ENCODE measurements at regions not wholly inside any gene's neighbourhood (a gene's known extent, or its start where the extent isn't known, plus 50 kb on each side); places are given as distances from the start of the nearest gene placed in this dataset.

DNA sequence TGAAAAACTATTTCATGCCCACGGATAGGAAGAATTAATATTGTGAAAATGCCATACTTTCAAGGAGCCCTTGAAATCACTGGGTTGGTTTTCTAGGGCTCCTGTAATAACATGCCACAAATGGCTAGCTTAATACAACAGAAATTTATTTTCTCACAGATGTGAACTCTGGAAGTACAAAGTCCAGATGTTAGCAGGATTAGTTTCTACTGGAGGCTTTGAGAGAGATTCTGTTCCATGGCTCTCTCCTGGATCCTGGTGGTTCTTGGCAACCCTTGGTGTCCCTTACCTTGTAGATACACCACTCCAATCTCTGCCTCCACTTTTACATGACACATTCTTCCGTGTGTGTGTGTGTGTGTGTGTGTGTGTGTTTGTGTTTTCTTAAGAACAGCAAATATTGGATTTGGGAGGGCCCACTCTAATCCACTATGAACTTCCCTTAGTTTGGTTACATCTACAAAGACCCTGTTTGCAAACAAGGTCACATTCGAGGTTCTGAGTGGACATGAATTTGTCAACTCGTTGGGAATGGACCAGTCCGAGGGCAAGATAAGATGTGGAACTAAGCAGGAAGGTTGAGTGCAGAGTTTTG lies 381.1 kb downstream of the IPO8 start:
- no peak overlapping the region for H3K27ac ChIP-seq (ENCODE audit: control insufficient read depth, insufficient read depth, low read length)
- H3K9ac ChIP-seq (ENCODE audit: control insufficient read depth, extremely low read depth, insufficient read depth, low read length) = no peak overlapping the region
- H3K79me2 ChIP-seq (ENCODE audit: control insufficient read depth, insufficient read depth, low read length) = no peaks in the 10 kb centered on the region
- H3K4me1 ChIP-seq (ENCODE audit: control insufficient read depth, extremely low read depth, insufficient read depth, low read length) = no peaks in the 10 kb centered on the region
- H4K20me1 ChIP-seq (ENCODE audit: control insufficient read depth, extremely low read depth, insufficient read depth, low read length) = no peaks in the 10 kb centered on the region
- H3K36me3 ChIP-seq (ENCODE audit: control insufficient read depth in 2 of 2, extremely low read depth in 1 of 2, insufficient read depth in 2 of 2, low read length in 2 of 2) = no peaks in the 10 kb centered on the region
- dilution Hi-C loops (cut with MboI; ENCODE audit: extremely low pct_ligation_motif_present, low sequenced_read_pairs) = no loop called here
- H3K9me1 ChIP-seq (ENCODE audit: control insufficient read depth, extremely low read depth, insufficient read depth, low read length) = no peaks in the 10 kb centered on the region
- no peak overlapping the region for H3K4me3 ChIP-seq (ENCODE audit: control insufficient read depth in 2 of 3, extremely low read depth in 1 of 3, insufficient read depth in 2 of 3, low read depth in 1 of 3, low read length in 3 of 3)
- no peak for TF ChIP-seq EZH2 (IDR thresholded peaks at IDR 0.05; ENCODE audit: low read length)
- TF ChIP-seq, protein P1, sequence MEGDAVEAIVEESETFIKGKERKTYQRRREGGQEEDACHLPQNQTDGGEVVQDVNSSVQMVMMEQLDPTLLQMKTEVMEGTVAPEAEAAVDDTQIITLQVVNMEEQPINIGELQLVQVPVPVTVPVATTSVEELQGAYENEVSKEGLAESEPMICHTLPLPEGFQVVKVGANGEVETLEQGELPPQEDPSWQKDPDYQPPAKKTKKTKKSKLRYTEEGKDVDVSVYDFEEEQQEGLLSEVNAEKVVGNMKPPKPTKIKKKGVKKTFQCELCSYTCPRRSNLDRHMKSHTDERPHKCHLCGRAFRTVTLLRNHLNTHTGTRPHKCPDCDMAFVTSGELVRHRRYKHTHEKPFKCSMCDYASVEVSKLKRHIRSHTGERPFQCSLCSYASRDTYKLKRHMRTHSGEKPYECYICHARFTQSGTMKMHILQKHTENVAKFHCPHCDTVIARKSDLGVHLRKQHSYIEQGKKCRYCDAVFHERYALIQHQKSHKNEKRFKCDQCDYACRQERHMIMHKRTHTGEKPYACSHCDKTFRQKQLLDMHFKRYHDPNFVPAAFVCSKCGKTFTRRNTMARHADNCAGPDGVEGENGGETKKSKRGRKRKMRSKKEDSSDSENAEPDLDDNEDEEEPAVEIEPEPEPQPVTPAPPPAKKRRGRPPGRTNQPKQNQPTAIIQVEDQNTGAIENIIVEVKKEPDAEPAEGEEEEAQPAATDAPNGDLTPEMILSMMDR (optimal IDR thresholded peaks at IDR 0.05 in 1 of 3, IDR thresholded peaks at IDR 0.05 in 1 of 3, conservative IDR thresholded peaks at IDR 0.05 in 1 of 3; ENCODE audit: extremely low read depth in 1 of 3, insufficient read depth in 2 of 3, low read length in 3 of 3) = no peak
- no peaks in the 10 kb centered on the region for H3K27me3 ChIP-seq (ENCODE audit: control insufficient read depth, extremely low read depth, insufficient read depth, low read length)
- no peak overlapping the region for H2AFZ ChIP-seq (ENCODE audit: control insufficient read depth, low read length)
- no peaks in the 10 kb centered on the region for H3K9me3 ChIP-seq (ENCODE audit: control insufficient read depth, low read depth, low read length)
- FAIRE-seq = no peak
- DNase-seq (ENCODE audit: low read depth, low spot score) = no peak
- H3K4me2 ChIP-seq (ENCODE audit: control insufficient read depth, extremely low read depth, insufficient read depth, low read depth, low read length) = no peak overlapping the region

DNA sequence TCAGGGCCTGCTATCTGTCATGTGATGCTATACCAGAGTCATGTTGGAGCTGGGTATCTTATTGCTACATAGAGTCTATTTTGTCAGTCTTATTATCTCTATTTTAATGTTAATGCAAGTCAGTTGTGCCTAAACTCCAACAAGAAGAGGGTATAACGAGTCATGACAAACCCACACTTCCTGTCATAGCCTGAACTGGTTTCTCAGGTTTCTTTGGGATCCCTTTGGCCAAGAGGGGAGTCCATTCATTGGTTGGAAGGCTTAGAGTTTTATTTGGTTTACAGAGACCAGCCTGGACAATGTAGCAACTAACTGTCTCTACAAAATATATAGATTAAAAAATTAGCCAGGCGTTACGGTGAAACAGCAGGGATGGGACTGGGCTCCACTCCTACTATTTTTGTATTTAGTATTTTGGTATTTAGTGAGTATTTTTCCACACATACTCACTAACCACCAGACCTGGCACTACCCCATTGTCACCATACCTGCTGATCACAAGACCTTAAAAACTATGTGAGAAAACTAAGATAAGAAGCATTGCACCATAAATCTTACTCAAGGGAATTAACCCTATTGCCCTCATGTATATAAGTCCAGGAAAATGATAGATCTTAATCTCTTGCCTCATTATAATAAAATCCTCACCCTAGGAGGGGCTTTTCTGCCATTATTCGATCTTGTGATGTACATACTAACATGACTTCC lies 387.5 kb downstream of the IPO8 start:
- Histone ChIP-seq H3K4me1 (ENCODE audit: control insufficient read depth, extremely low read depth, insufficient read depth, low read length) (peaks cover 9% of the 10 kb centered on the region), H3K9me3 (ENCODE audit: control insufficient read depth, low read depth, low read length) (no peaks in the 10 kb centered on the region), H3K27ac (ENCODE audit: control insufficient read depth, insufficient read depth, low read length) (no peak overlapping the region), H3K9ac (ENCODE audit: control insufficient read depth, extremely low read depth, insufficient read depth, low read length) (no peak overlapping the region), H3K27me3 (ENCODE audit: control insufficient read depth, extremely low read depth, insufficient read depth, low read length) (no peaks in the 10 kb centered on the region), H3K4me3 (ENCODE audit: control insufficient read depth in 2 of 3, extremely low read depth in 1 of 3, insufficient read depth in 2 of 3, low read depth in 1 of 3, low read length in 3 of 3) (no peak overlapping the region), H2AFZ (ENCODE audit: control insufficient read depth, low read length) (no peak overlapping the region), H3K79me2 (ENCODE audit: control insufficient read depth, insufficient read depth, low read length) (no peaks in the 10 kb centered on the region), H3K36me3 (ENCODE audit: control insufficient read depth in 2 of 2, extremely low read depth in 1 of 2, insufficient read depth in 2 of 2, low read length in 2 of 2) (no peaks in the 10 kb centered on the region), H3K4me2 (ENCODE audit: control insufficient read depth, extremely low read depth, insufficient read depth, low read depth, low read length) (peak overlapping the region; percentile 17), H3K9me1 (ENCODE audit: control insufficient read depth, extremely low read depth, insufficient read depth, low read length) (no peaks in the 10 kb centered on the region), H4K20me1 (ENCODE audit: control insufficient read depth, extremely low read depth, insufficient read depth, low read length) (no peaks in the 10 kb centered on the region)
- FAIRE-seq (no peak), DNase-seq (ENCODE audit: low read depth, low spot score) (no peak)
- TF ChIP-seq, protein P1 (optimal IDR thresholded peaks at IDR 0.05 in 1 of 3, IDR thresholded peaks at IDR 0.05 in 1 of 3, conservative IDR thresholded peaks at IDR 0.05 in 1 of 3; ENCODE audit: extremely low read depth in 1 of 3, insufficient read depth in 2 of 3, low read length in 3 of 3) = no peak
- no peak for TF ChIP-seq EZH2 (IDR thresholded peaks at IDR 0.05; ENCODE audit: low read length)
- dilution Hi-C loops (cut with MboI; ENCODE audit: extremely low pct_ligation_motif_present, low sequenced_read_pairs) = no loop called here

Measured in keratinocyte (primary cell).